Activated CD4-positive, alpha-beta T cell treated with anti-CD3 and anti-CD28 coated beads, Interleukin-2, amount 10 ng/mL, durations not matched to agents 7 days and 5 days (primary cell): ENCODE measurements at regions not wholly inside any gene's neighbourhood (a gene's known extent, or its start where the extent isn't known, plus 50 kb on each side); places are given as distances from the start of the nearest gene placed in this dataset.

Experiments used
- CTCF ChIA-PET: fragments of 350-600 bp; sonication (Branson Sonifier 250); formaldehyde crosslinking; loops from one replicate; lab custom pipeline; 2021; ENCODE audit warnings: antibody characterized with exemption; lab: Charles Lee
- POLR2A ChIA-PET: fragments of 350-600 bp; sonication (Branson Sonifier 250); formaldehyde crosslinking; loops from one replicate; lab custom pipeline; 2021; ENCODE audit warnings: antibody characterized with exemption; lab: Charles Lee
- DNase-seq: peaks from one replicate; pipeline ENCODE4 v3.0.0-alpha.2; 2020
- H3K27ac Mint-ChIP-seq: one replicate; pipeline ENCODE4 v1.8.0; 2021; ENCODE audit warnings: mild to moderate bottlenecking, moderate library complexity, mixed read lengths
- H3K27me3 Mint-ChIP-seq: one replicate; pipeline ENCODE4 v1.8.0; 2021; ENCODE audit warnings: mixed read lengths
- H3K36me3 Mint-ChIP-seq: one replicate; pipeline ENCODE4 v1.8.0; 2021; ENCODE audit warnings: low read depth, mixed read lengths
- H3K4me1 Mint-ChIP-seq: one replicate; pipeline ENCODE4 v1.8.0; 2021; ENCODE audit warnings: mixed read lengths
- H3K4me3 Mint-ChIP-seq: one replicate; pipeline ENCODE4 v1.8.0; 2021; ENCODE audit warnings: mild to moderate bottlenecking, moderate library complexity, mixed read lengths
- H3K9me3 Mint-ChIP-seq: one replicate; pipeline ENCODE4 v1.8.0; 2021; ENCODE audit warnings: mixed read lengths

GRCh38 chr9:12212860-12213259 lies 480.3 kb upstream of the TYRP1 start:
- H3K4me3 Mint-ChIP-seq: no peak overlapping the region
- CTCF ChIA-PET: no interaction called here
- H3K9me3 Mint-ChIP-seq: peaks cover 14% of the 10 kb centered on the region
- POLR2A ChIA-PET: no interaction called here
- DNase-seq: no peak
- no peak overlapping the region for H3K27ac Mint-ChIP-seq
- H3K4me1 Mint-ChIP-seq: no peaks in the 10 kb centered on the region
- no peaks in the 10 kb centered on the region for H3K27me3 Mint-ChIP-seq
- H3K36me3 Mint-ChIP-seq: no peaks in the 10 kb centered on the region

- ChIA-PET POLR2A (no interaction called here), CTCF (no interaction called here)
- no peak for DNase-seq
- no peak overlapping the region for H3K27ac Mint-ChIP-seq
- no peaks in the 10 kb centered on the region for H3K27me3 Mint-ChIP-seq
- no peaks in the 10 kb centered on the region for H3K4me1 Mint-ChIP-seq
- H3K4me3 Mint-ChIP-seq: no peak overlapping the region
- peaks cover 2% of the 10 kb centered on the region for H3K9me3 Mint-ChIP-seq
- H3K36me3 Mint-ChIP-seq: no peaks in the 10 kb centered on the region
Measured at GRCh38 chr9:12221470-12221869, 471.7 kb upstream of the TYRP1 start.

GRCh38 chr9:12224449-12224848 lies 468.7 kb upstream of the TYRP1 start:
- Mint-ChIP-seq H3K9me3 (peaks cover 2% of the 10 kb centered on the region), H3K4me1 (no peaks in the 10 kb centered on the region)

GRCh38 chr9:12230708-12231107 lies 462.5 kb upstream of the TYRP1 start:
- POLR2A ChIA-PET: no interaction called here
- CTCF ChIA-PET: no interaction called here
- Mint-ChIP-seq H3K36me3 (no peaks in the 10 kb centered on the region), H3K4me3 (no peak overlapping the region), H3K9me3 (peaks cover 8% of the 10 kb centered on the region), H3K4me1 (peaks cover 2% of the 10 kb centered on the region), H3K27ac (no peak overlapping the region), H3K27me3 (no peaks in the 10 kb centered on the region)
- no peak for DNase-seq

More at GRCh38 chr9:12224449-12224848, 468.7 kb upstream of the TYRP1 start:
- ChIA-PET POLR2A (no interaction called here), CTCF (no interaction called here)
- no peak for DNase-seq
- H3K27ac Mint-ChIP-seq: no peak overlapping the region
- H3K36me3 Mint-ChIP-seq: no peaks in the 10 kb centered on the region
- no peaks in the 10 kb centered on the region for H3K27me3 Mint-ChIP-seq
- H3K4me3 Mint-ChIP-seq: no peak overlapping the region

DNA sequence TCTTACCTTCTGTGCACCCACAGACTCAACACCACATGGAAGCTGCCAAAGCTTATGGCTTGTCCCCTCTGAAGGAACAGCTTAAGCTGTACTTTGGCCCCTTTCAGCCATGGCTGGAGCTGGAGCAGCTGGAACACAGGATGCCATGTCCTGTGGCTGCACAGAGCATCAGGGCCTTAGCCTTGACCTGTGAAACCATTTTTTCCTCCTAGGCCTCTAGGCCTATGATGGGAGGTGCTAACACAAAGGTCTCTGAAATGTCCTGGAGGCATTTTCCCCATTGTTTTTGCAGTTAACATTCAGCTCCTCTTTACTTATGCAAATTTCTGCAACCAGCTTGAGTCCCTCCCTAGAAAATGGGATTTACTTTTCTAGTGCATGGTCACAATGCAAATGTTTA lies 461.4 kb upstream of the TYRP1 start:
- POLR2A ChIA-PET: no interaction called here
- H3K4me3 Mint-ChIP-seq: no peak overlapping the region
- peaks cover 2% of the 10 kb centered on the region for H3K4me1 Mint-ChIP-seq
- no peaks in the 10 kb centered on the region for H3K36me3 Mint-ChIP-seq
- peaks cover 8% of the 10 kb centered on the region for H3K9me3 Mint-ChIP-seq
- CTCF ChIA-PET: no interaction called here
- H3K27me3 Mint-ChIP-seq: no peaks in the 10 kb centered on the region
- no peak for DNase-seq
- H3K27ac Mint-ChIP-seq: no peak overlapping the region

DNA sequence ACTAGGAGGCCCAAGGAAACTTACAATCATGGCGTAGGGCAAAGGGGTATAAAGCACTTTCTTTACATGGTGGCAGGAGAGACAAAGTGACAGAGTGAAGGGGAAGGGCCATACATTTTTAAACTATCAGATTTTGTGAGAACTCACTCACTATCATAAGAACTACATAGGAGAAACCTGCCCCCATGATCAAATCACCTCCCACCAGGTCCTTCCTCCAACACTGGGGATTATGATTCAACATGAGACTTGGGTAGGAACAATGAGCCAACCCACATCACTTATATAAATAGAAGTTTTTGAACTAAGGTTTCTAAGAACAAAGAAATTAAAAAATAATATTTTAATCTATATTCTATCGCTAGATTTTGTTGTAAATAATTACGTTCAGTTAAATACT lies 460.3 kb upstream of the TYRP1 start:
- H3K36me3 Mint-ChIP-seq: no peaks in the 10 kb centered on the region
- peaks cover 8% of the 10 kb centered on the region for H3K9me3 Mint-ChIP-seq
- peaks cover 2% of the 10 kb centered on the region for H3K4me1 Mint-ChIP-seq
- H3K27ac Mint-ChIP-seq: no peak overlapping the region
- ChIA-PET CTCF (no interaction called here), POLR2A (no interaction called here)
- DNase-seq: no peak
- H3K27me3 Mint-ChIP-seq: no peaks in the 10 kb centered on the region
- H3K4me3 Mint-ChIP-seq: no peak overlapping the region

- Mint-ChIP-seq H3K4me1 (no peaks in the 10 kb centered on the region), H3K27ac (no peak overlapping the region), H3K27me3 (no peaks in the 10 kb centered on the region), H3K9me3 (peaks cover 13% of the 10 kb centered on the region), H3K36me3 (no peaks in the 10 kb centered on the region), H3K4me3 (no peak overlapping the region)
- DNase-seq: no peak
- ChIA-PET CTCF (no interaction called here), POLR2A (no interaction called here)
Measured at GRCh38 chr9:12253941-12254340, 439.2 kb upstream of the TYRP1 start.

GRCh38 chr9:12266758-12267157 lies 426.4 kb upstream of the TYRP1 start:
- Mint-ChIP-seq H3K9me3 (peaks cover 6% of the 10 kb centered on the region), H3K4me3 (no peak overlapping the region), H3K27ac (no peak overlapping the region), H3K27me3 (no peaks in the 10 kb centered on the region), H3K4me1 (no peaks in the 10 kb centered on the region), H3K36me3 (no peaks in the 10 kb centered on the region)
- ChIA-PET POLR2A (no interaction called here), CTCF (no interaction called here)
- DNase-seq: no peak

GRCh38 chr9:12271421-12271891 lies 421.7 kb upstream of the TYRP1 start:
- no peak for DNase-seq
- Mint-ChIP-seq H3K9me3 (peaks cover 9% of the 10 kb centered on the region), H3K4me3 (no peak overlapping the region), H3K36me3 (no peaks in the 10 kb centered on the region), H3K27ac (no peak overlapping the region), H3K27me3 (no peaks in the 10 kb centered on the region), H3K4me1 (no peaks in the 10 kb centered on the region)
- ChIA-PET CTCF (no interaction called here), POLR2A (no interaction called here)

- CTCF ChIA-PET: no interaction called here
- H3K9me3 Mint-ChIP-seq: peaks cover 12% of the 10 kb centered on the region
- POLR2A ChIA-PET: no interaction called here
Measured at GRCh38 chr9:12272471-12273120, 420.6 kb upstream of the TYRP1 start.

GRCh38 chr9:12274577-12274976 lies 418.6 kb upstream of the TYRP1 start:
- no peak for DNase-seq
- CTCF ChIA-PET: no interaction called here
- POLR2A ChIA-PET: no interaction called here
- peaks cover 15% of the 10 kb centered on the region for H3K9me3 Mint-ChIP-seq
- no peak overlapping the region for H3K4me3 Mint-ChIP-seq
- no peaks in the 10 kb centered on the region for H3K36me3 Mint-ChIP-seq
- no peaks in the 10 kb centered on the region for H3K27me3 Mint-ChIP-seq
- no peak overlapping the region for H3K27ac Mint-ChIP-seq
- no peaks in the 10 kb centered on the region for H3K4me1 Mint-ChIP-seq

More at GRCh38 chr9:12272471-12273120, 420.6 kb upstream of the TYRP1 start:
- Mint-ChIP-seq H3K36me3 (no peaks in the 10 kb centered on the region), H3K4me1 (no peaks in the 10 kb centered on the region), H3K4me3 (no peak overlapping the region), H3K27ac (no peak overlapping the region), H3K27me3 (no peaks in the 10 kb centered on the region)
- DNase-seq: no peak

- Mint-ChIP-seq H3K27me3 (no peaks in the 10 kb centered on the region), H3K4me3 (no peak overlapping the region), H3K27ac (no peak overlapping the region), H3K9me3 (peaks cover 15% of the 10 kb centered on the region), H3K36me3 (no peaks in the 10 kb centered on the region), H3K4me1 (no peaks in the 10 kb centered on the region)
- ChIA-PET POLR2A (no interaction called here), CTCF (no interaction called here)
- no peak for DNase-seq
Measured at GRCh38 chr9:12276505-12276904, 416.7 kb upstream of the TYRP1 start.

DNA sequence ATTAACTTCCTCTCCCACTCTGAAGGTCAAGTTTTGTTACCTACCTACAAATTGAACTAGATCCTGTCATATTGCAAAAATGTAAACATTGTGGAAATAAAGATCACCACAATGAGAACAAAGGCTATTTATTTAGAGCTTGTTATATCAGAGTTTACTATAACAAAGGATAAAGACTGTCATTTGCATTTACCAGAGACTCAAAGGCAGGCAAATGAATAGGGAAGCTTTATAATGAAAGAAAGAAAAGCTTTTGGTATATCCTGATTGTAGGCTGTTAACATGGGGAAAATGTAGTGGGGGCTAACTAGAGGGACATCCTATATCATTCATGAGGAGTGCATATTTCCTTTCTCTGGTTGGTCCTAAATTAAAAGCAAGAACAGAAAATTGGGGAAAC lies 403.5 kb upstream of the TYRP1 start:
- H3K9me3 Mint-ChIP-seq: peaks cover 2% of the 10 kb centered on the region
- H3K27me3 Mint-ChIP-seq: no peaks in the 10 kb centered on the region
- H3K4me1 Mint-ChIP-seq: no peaks in the 10 kb centered on the region
- H3K36me3 Mint-ChIP-seq: no peaks in the 10 kb centered on the region
- POLR2A ChIA-PET: no interaction called here
- H3K4me3 Mint-ChIP-seq: no peak overlapping the region
- CTCF ChIA-PET: no interaction called here
- H3K27ac Mint-ChIP-seq: no peak overlapping the region
- DNase-seq: no peak
